Activated naive CD8-positive, alpha-beta T cell treated with anti-CD3 and anti-CD28 coated beads, Interleukin-2, amount 50 U/mL, for 24 hours (primary cell): ENCODE measurements at regions not wholly inside any gene's neighbourhood (a gene's known extent, or its start where the extent isn't known, plus 50 kb on each side); places are given as distances from the start of the nearest gene placed in this dataset.

Source experiments
- ATAC-seq: fragments of 150-1000 bp; cut with Tn5 transposase; one replicate; pipeline ENCODE4 v1.10.0; 2021
- DNase-seq: peaks from one replicate; pipeline ENCODE4 v3.0.0; 2021
- H3K27ac Mint-ChIP-seq: one replicate; pipeline ENCODE4 v1.8.0; 2021; ENCODE audit warnings: mild to moderate bottlenecking, mixed read lengths
- H3K27me3 Mint-ChIP-seq: one replicate; pipeline ENCODE4 v1.8.0; 2021; ENCODE audit warnings: mixed read lengths
- H3K36me3 Mint-ChIP-seq: one replicate; pipeline ENCODE4 v1.8.0; 2021; ENCODE audit warnings: low read depth, mixed read lengths
- H3K4me1 Mint-ChIP-seq: one replicate; pipeline ENCODE4 v1.8.0; 2021; ENCODE audit warnings: mixed read lengths
- H3K4me3 Mint-ChIP-seq: one replicate; pipeline ENCODE4 v1.8.0; 2021; ENCODE audit warnings: mild to moderate bottlenecking, moderate library complexity, mixed read lengths
- H3K9me3 Mint-ChIP-seq: one replicate; pipeline ENCODE4 v1.8.0; 2021; ENCODE audit warnings: mixed read lengths

DNA sequence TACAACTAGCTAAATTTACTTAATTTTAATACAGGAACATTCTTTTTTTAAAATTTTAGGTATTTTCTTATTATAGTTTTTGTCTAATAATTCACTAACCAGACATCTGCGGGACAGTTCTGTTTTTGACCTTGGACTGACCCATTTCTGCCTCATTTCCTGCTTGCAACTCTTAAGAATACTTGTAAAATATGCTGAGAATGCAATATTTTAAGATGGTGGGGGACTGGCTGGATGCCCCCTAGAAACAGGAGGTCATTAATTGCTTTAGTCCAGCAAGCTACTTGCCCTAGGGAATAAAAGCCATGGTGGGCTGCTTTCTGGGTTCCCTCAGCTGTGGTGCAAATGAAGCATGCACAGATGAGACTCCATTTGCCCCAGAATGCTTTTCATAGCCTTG, 2348.4 kb downstream of the PCDH7 start:
- Mint-ChIP-seq H3K9me3 (peaks cover 3% of the 10 kb centered on the region), H3K27me3 (no peaks in the 10 kb centered on the region), H3K4me1 (no peaks in the 10 kb centered on the region), H3K4me3 (no peak overlapping the region), H3K27ac (no peak overlapping the region), H3K36me3 (no peaks in the 10 kb centered on the region)
- ATAC-seq (no peak), DNase-seq (no peak)

DNA sequence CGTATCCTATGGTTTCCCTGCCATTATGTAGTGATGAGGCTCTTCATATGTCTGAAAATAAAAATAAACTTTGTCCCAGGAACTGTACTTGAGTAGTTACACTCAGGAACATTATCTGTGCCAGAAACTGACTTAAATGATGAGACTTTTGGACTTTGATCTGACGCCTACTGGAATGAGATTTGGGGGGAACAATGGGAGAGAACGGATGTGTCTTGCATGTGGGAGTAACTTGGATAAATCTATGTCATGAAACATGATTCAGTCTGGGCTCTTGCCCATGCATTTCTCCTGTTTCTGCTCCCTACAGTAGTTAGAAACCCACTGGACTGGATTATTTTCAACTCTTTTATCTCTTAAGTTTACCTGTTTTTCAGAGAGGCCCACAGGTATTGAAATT, 2351.4 kb downstream of the PCDH7 start:
- Mint-ChIP-seq H3K9me3 (peaks cover 3% of the 10 kb centered on the region), H3K27ac (no peak overlapping the region), H3K4me1 (no peaks in the 10 kb centered on the region), H3K27me3 (no peaks in the 10 kb centered on the region), H3K4me3 (no peak overlapping the region), H3K36me3 (no peaks in the 10 kb centered on the region)
- no peak for DNase-seq
- no peak for ATAC-seq

DNA sequence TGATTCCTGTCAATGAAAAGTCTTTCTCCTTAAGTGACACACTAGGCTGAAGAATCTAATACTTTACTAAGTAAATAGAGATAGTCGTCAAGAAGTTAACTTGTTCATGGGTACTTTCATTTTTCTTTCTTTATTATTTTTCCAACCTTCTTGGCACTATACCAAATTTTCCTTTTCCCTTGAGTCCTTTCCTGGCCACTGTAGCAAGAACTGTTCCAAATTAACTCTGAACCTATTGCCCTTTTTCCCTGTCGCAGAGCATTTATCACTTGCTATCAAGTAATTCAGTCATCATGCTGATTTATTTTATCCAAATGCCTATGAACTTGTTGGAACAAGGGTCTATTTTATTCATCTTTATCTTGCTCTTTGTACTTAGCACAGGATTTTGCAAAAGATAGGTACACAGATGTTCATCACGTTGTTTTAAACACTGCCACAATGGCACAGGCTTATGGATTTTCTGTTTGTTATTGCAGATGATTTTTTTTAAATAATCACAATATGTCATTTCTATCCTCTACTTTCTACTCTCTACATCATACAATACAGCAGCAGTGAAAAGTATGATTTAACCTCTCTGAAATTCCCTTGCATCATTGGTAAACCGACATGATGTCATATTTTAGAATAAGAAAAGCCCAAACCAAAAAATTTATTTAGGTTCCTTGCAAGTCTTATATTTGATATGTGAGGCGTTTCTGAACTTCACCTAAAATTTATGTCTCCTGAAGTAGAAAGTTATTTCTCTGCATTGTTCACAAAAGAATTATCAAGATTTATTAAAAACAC, 2352.3 kb downstream of the PCDH7 start:
- H3K27ac Mint-ChIP-seq, result no peak overlapping the region
- H3K4me1 Mint-ChIP-seq, result no peaks in the 10 kb centered on the region
- ATAC-seq, result no peak
- H3K9me3 Mint-ChIP-seq, result peaks cover 3% of the 10 kb centered on the region
- no peak for DNase-seq
- H3K4me3 Mint-ChIP-seq, result no peak overlapping the region
- H3K27me3 Mint-ChIP-seq, result no peaks in the 10 kb centered on the region
- no peaks in the 10 kb centered on the region for H3K36me3 Mint-ChIP-seq

DNA sequence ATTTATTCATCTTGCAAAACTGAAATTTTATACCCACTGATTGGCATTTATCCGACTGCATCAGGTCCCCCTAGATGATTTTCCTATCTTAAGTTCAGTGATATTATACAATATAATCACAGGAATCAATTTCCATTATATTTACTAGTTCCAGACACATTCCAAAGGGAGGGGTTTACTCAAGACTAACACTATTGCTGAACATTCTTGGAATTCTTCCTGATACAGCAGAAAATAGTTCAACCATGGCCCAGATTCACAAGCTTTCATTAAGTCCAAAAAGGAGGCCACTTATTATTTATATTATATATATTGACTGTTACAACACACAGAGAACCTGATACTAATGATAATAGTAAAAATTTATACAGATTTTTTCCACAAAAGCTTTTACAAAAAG, 2353.6 kb downstream of the PCDH7 start:
- Mint-ChIP-seq H3K27ac (no peak overlapping the region), H3K4me1 (no peaks in the 10 kb centered on the region)

DNA sequence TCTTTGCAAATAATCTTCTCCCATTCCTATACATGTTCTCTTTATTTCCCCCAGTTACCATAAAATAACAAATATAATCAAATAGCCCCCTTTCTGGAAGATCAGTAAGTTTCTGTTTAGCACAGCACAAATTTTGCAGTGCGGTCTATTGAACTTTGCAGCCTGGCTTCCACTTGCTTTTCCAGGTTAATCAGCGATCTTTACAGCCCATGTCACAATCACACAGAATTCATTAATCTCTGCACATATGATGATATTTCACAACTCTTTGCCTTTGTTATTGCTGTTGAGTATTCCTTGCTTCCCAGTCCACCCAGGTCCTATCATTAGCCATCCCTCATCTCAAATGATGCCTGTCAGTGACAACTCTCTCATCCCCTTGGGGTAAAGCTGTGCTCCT, 2358.0 kb downstream of the PCDH7 start:
- Mint-ChIP-seq H3K27me3 (no peaks in the 10 kb centered on the region), H3K4me3 (no peak overlapping the region), H3K36me3 (no peaks in the 10 kb centered on the region), H3K4me1 (no peaks in the 10 kb centered on the region), H3K27ac (no peak overlapping the region), H3K9me3 (peaks cover 13% of the 10 kb centered on the region)
- DNase-seq (no peak), ATAC-seq (no peak)

More for the DNA sequence above, 2353.6 kb downstream of the PCDH7 start:
- no peaks in the 10 kb centered on the region for H3K36me3 Mint-ChIP-seq
- DNase-seq, result no peak
- H3K9me3 Mint-ChIP-seq, result peaks cover 3% of the 10 kb centered on the region
- ATAC-seq, result no peak
- H3K4me3 Mint-ChIP-seq, result no peak overlapping the region
- no peaks in the 10 kb centered on the region for H3K27me3 Mint-ChIP-seq

DNA sequence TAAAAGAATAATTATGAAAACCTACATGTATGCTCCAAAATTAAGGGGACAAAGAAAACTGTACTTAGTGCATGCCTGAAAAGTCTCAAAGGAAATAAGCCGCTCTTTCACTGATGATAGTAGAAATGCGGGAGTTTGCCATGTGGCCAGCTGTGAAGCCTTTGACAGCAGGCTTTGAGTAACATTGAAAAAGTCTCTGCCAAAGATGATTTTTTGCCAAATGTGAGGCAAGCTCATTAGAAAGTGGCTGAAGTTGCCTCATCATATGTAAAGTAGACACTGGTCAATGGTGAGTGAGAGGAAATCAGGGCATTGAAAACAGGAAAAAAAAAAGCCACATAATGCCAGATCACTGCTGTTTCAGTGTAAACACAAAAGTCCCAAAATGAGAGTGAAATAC, 2360.1 kb downstream of the PCDH7 start:
- no peaks in the 10 kb centered on the region for H3K27me3 Mint-ChIP-seq
- DNase-seq, result no peak
- no peaks in the 10 kb centered on the region for H3K4me1 Mint-ChIP-seq
- peaks cover 14% of the 10 kb centered on the region for H3K9me3 Mint-ChIP-seq
- ATAC-seq, result no peak
- no peak overlapping the region for H3K4me3 Mint-ChIP-seq
- no peak overlapping the region for H3K27ac Mint-ChIP-seq
- H3K36me3 Mint-ChIP-seq, result no peaks in the 10 kb centered on the region

DNA sequence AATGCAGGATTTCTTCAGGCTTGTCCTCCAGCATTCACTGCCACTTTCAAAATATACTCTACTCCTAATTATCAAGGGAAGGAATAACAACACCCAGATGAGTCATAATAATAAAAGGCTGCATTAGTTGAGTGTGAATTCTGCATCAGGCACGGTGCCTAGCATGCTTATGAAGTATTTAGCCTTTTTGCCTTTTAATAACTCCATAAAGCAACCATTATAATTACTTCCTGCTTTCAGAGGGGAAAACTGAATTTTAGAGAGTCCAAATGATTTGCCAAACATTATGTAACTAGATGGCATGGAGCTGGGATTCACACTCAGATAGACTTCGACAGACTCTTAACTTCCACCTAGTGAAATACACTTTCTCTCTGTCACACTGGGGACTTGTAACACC, 2365.5 kb downstream of the PCDH7 start:
- Mint-ChIP-seq H3K4me1 (no peaks in the 10 kb centered on the region), H3K27ac (no peak overlapping the region), H3K36me3 (no peaks in the 10 kb centered on the region), H3K27me3 (no peaks in the 10 kb centered on the region), H3K9me3 (peaks cover 18% of the 10 kb centered on the region), H3K4me3 (no peak overlapping the region)
- no peak for ATAC-seq
- DNase-seq, result no peak

DNA sequence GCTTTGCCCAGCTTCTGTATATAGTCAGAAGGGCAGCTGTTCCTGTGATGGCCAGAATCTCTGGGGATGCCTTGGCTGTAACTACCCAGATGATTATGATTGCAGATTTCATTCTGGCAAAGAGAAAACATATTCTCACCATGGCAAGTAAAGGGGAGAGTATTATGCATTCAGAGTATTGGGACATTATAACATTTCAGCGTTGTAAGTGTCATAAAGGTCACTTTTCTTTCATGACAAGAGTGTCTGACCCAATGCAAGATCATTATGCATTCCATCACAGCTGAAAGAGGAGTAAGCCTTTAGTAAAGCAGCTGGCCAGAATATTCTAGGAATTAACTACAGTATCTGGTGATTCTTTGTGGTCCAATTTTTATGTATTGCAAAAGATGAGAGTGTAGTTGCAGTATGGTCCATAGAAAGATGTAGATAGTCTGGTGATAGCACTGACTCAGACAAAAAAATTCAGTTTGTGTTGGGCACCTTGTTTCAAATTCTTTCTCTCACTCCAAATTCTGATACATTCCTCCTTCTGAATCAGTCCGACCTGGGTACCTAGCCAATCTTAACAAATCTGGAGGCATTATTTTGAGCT, 2366.3 kb downstream of the PCDH7 start:
- Mint-ChIP-seq H3K36me3 (no peaks in the 10 kb centered on the region), H3K27me3 (no peaks in the 10 kb centered on the region), H3K9me3 (peaks cover 18% of the 10 kb centered on the region), H3K27ac (no peak overlapping the region), H3K4me3 (no peak overlapping the region), H3K4me1 (no peaks in the 10 kb centered on the region)
- ATAC-seq, result no peak
- no peak for DNase-seq

DNA sequence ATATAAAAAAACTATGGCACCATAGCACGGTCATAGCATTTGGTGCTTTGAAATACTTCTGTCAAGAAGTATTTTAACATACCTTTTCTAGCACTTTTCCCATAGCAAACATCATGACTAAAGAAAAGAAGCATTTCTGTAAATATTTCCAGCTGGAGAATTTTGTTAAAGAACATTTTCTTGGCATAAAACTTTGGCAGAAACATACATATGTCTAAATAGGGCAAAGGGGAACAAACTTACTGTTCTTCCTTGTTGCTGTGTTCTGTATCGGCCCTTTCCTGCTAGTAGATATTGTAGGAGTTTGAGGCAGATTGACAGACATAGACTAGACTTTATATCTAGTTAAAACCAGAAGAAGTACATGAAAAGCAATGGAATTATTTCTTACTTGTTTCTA, 2368.5 kb downstream of the PCDH7 start:
- Mint-ChIP-seq H3K36me3 (no peaks in the 10 kb centered on the region), H3K27me3 (no peaks in the 10 kb centered on the region), H3K4me1 (no peaks in the 10 kb centered on the region), H3K4me3 (no peak overlapping the region), H3K9me3 (peaks cover 11% of the 10 kb centered on the region), H3K27ac (no peak overlapping the region)
- ATAC-seq (no peak), DNase-seq (no peak)

DNA sequence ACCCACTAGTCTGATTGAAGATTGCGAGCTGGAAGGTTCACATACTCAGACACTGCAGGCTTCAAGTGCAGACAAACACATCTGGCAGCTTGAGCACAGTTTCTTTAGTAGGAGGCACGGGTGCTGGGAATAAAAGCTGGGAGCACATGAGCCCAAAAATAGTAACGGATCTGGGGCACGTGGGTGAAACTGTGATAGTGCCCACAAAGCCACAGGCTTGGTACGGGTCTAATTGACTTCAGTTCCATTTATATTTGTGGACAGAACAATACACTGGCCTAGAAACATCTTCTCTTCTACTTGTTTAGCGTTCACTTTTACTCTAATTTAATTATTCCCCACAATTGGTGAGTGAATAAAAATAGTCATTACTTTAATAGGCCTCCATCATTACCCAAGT, 2370.7 kb downstream of the PCDH7 start:
- Mint-ChIP-seq H3K4me3 (no peak overlapping the region), H3K36me3 (no peaks in the 10 kb centered on the region), H3K9me3 (peaks cover 21% of the 10 kb centered on the region), H3K27ac (no peak overlapping the region), H3K27me3 (no peaks in the 10 kb centered on the region), H3K4me1 (no peaks in the 10 kb centered on the region)
- ATAC-seq (no peak), DNase-seq (no peak)

DNA sequence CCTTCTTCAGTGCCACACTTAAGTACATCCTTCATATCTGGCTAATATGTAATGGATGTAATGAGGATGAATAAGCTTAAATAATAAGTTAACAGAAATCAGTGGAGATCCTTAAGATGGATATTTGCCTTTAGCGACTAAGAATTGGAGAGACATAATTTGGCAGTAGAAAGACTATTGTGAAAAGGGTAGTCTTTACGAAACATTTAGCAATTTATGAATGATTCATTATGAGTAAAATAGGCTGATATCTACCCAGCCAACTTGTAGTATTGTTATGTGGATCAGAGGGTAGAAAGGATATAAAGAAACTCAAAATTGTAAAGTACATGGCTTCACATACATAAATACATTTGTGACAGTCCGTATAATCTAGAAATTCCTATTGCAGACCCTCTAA, 2371.8 kb downstream of the PCDH7 start:
- peaks cover 22% of the 10 kb centered on the region for H3K9me3 Mint-ChIP-seq
- H3K27me3 Mint-ChIP-seq, result no peaks in the 10 kb centered on the region
- DNase-seq, result no peak
- H3K4me3 Mint-ChIP-seq, result no peak overlapping the region
- ATAC-seq, result no peak
- no peaks in the 10 kb centered on the region for H3K36me3 Mint-ChIP-seq
- H3K4me1 Mint-ChIP-seq, result no peaks in the 10 kb centered on the region
- H3K27ac Mint-ChIP-seq, result no peak overlapping the region

DNA sequence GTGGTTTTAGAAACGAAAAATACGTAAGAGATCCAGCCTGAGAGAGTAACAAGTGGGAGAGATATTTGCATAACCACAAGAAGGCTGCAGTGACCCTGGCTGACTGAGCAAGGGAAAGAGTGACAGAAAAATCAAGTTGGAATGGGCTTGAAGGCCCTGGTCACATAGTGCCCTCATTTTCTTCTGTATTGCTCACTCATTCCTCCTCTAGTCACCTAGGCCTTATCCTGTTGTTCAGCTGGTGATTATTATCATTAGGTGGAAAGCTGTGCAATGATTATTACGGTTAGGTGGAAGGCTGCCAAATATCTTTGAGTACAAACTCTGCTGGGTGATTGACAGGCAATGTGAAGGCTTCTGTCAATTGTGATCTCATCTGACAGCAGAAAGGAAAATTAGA, 2384.1 kb downstream of the PCDH7 start:
- no peak for DNase-seq
- Mint-ChIP-seq H3K4me1 (no peaks in the 10 kb centered on the region), H3K9me3 (peaks cover 37% of the 10 kb centered on the region), H3K36me3 (no peaks in the 10 kb centered on the region), H3K27ac (no peak overlapping the region), H3K27me3 (no peaks in the 10 kb centered on the region), H3K4me3 (no peak overlapping the region)
- no peak for ATAC-seq

DNA sequence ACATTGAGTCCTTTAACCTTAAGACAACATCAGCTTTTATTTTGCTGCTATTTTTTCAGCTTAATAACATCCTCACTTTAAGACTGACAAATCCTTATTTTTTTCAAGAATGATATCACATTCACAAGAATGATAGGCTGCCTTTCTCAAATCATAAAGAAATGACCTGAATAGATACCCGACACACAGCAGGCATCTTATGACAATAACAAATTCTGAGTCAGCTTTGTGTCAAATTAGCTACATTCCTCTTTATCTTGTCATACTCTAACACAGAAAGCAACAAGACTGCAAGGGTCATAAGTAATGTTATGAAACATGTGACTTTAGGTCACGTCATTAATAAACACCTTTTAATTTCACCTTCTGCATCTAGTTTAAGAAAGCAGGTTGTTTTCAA, 2387.6 kb downstream of the PCDH7 start:
- Mint-ChIP-seq H3K36me3 (no peaks in the 10 kb centered on the region), H3K27ac (no peak overlapping the region), H3K4me3 (no peak overlapping the region), H3K27me3 (no peaks in the 10 kb centered on the region), H3K4me1 (no peaks in the 10 kb centered on the region), H3K9me3 (peaks cover 27% of the 10 kb centered on the region)
- ATAC-seq (no peak), DNase-seq (no peak)

DNA sequence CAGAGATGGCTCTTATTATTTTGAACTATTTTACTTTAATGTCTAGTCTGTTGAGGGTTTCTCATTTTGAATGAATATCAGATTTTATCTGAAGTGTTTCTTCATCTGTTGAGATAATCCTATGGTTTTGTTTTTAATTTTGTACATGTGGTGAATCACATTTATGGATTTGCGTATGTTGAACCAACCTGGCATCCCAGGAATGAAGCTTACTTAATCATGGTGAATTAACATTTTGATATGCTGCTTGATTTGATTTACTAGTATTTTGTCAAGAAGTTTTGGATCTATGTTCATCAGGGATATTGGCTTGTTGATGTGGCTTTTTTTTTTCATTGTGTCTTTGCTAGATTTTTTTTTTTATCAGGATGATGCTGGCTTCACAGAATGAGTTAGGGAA, 2390.9 kb downstream of the PCDH7 start:
- H3K36me3 Mint-ChIP-seq, result no peaks in the 10 kb centered on the region
- no peaks in the 10 kb centered on the region for H3K4me1 Mint-ChIP-seq
- H3K27me3 Mint-ChIP-seq, result no peaks in the 10 kb centered on the region
- H3K9me3 Mint-ChIP-seq, result peaks cover 33% of the 10 kb centered on the region
- no peak for DNase-seq
- no peak overlapping the region for H3K27ac Mint-ChIP-seq
- ATAC-seq, result no peak
- H3K4me3 Mint-ChIP-seq, result no peak overlapping the region

DNA sequence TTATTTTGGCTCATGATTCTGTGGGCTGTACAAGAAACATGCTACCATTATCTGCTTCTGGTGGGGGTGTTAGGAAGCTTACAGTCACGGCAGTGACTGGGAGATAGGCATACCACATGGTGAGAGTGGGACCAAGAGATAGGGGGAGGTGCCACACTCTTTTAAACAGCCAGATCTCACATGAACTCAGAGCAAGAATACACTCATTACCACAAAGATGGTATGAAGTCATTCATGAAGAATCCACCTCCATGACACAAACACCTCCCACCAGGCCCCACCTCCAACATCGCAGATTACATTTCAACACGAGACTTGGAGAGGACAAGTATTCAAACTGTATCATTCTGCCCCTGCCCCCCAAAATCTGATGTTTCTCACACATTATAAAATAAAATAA, 2396.7 kb downstream of the PCDH7 start:
- peaks cover 30% of the 10 kb centered on the region for H3K9me3 Mint-ChIP-seq
- ATAC-seq, result no peak
- H3K36me3 Mint-ChIP-seq, result no peaks in the 10 kb centered on the region
- no peak overlapping the region for H3K27ac Mint-ChIP-seq
- no peak for DNase-seq
- no peaks in the 10 kb centered on the region for H3K4me1 Mint-ChIP-seq
- no peak overlapping the region for H3K4me3 Mint-ChIP-seq
- H3K27me3 Mint-ChIP-seq, result no peaks in the 10 kb centered on the region

DNA sequence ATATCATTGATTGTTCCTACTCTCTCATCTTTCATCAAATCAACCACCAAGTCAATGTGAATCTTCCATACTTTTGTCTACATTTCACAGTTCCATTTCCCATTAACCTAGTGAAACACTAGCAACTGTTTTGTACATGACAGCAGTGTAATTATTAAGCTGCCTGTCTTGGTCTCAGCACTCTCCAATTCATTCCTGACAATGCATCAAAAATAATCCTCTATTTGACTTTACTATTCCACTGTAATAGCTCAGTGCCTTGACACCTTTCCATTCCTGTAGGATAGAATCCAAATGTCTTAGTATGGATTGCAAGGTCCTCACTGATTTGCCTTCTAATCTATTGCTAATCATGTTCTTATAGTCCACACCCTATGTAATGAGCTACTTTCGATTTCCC, 2405.8 kb downstream of the PCDH7 start:
- no peaks in the 10 kb centered on the region for H3K27me3 Mint-ChIP-seq
- no peak overlapping the region for H3K27ac Mint-ChIP-seq
- DNase-seq (no peak), ATAC-seq (no peak)
- H3K4me1 Mint-ChIP-seq, result no peaks in the 10 kb centered on the region
- no peaks in the 10 kb centered on the region for H3K9me3 Mint-ChIP-seq
- H3K4me3 Mint-ChIP-seq, result no peak overlapping the region
- H3K36me3 Mint-ChIP-seq, result no peaks in the 10 kb centered on the region
